ENCODE measurements at regions not wholly inside any gene's neighbourhood (a gene's known extent, or its start where the extent isn't known, plus 50 kb on each side); places are given as distances from the start of the nearest gene placed in this dataset.

GRCh38 chr2:146130290-146130689, 1610.4 kb upstream of the ZEB2 start:
- Histone ChIP-seq H3K9me3 (no peaks in the 10 kb centered on the region), H3K4me3 (no peak overlapping the region), H3K27ac (no peak overlapping the region), H3K36me3 (no peaks in the 10 kb centered on the region), H3K4me1 (no peaks in the 10 kb centered on the region), H3K27me3 (no peaks in the 10 kb centered on the region)
- TF ChIP-seq, protein P1, sequence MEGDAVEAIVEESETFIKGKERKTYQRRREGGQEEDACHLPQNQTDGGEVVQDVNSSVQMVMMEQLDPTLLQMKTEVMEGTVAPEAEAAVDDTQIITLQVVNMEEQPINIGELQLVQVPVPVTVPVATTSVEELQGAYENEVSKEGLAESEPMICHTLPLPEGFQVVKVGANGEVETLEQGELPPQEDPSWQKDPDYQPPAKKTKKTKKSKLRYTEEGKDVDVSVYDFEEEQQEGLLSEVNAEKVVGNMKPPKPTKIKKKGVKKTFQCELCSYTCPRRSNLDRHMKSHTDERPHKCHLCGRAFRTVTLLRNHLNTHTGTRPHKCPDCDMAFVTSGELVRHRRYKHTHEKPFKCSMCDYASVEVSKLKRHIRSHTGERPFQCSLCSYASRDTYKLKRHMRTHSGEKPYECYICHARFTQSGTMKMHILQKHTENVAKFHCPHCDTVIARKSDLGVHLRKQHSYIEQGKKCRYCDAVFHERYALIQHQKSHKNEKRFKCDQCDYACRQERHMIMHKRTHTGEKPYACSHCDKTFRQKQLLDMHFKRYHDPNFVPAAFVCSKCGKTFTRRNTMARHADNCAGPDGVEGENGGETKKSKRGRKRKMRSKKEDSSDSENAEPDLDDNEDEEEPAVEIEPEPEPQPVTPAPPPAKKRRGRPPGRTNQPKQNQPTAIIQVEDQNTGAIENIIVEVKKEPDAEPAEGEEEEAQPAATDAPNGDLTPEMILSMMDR (IDR thresholded peaks at IDR 0.05): no peak
- ATAC-seq: no peak
- intact Hi-C loops (cut with DNase I): no loop called here
- no peak for DNase-seq

- H3K36me3 ChIP-seq: no peaks in the 10 kb centered on the region
- H3K4me1 ChIP-seq: no peaks in the 10 kb centered on the region
- no peak overlapping the region for H3K4me3 ChIP-seq
- TF ChIP-seq, protein P1 (IDR thresholded peaks at IDR 0.05): no peak
- DNase-seq (no peak), ATAC-seq (no peak)
- H3K27me3 ChIP-seq: no peaks in the 10 kb centered on the region
- intact Hi-C loops (cut with DNase I): no loop called here
- H3K9me3 ChIP-seq: no peaks in the 10 kb centered on the region
- H3K27ac ChIP-seq: no peak overlapping the region
Observed at GRCh38 chr2:146129231-146129630, 1609.3 kb upstream of the ZEB2 start.

GRCh38 chr2:146128216-146128615, 1608.3 kb upstream of the ZEB2 start:
- no peak for ATAC-seq
- DNase-seq: no peak
- H3K4me3 ChIP-seq: no peak overlapping the region
- no peaks in the 10 kb centered on the region for H3K36me3 ChIP-seq
- no peak overlapping the region for H3K27ac ChIP-seq
- no peaks in the 10 kb centered on the region for H3K9me3 ChIP-seq
- no peaks in the 10 kb centered on the region for H3K4me1 ChIP-seq
- TF ChIP-seq, protein P1 (IDR thresholded peaks at IDR 0.05): no peak
- intact Hi-C loops (cut with DNase I): no loop called here
- no peaks in the 10 kb centered on the region for H3K27me3 ChIP-seq

GRCh38 chr2:146125551-146125950, 1605.6 kb upstream of the ZEB2 start:
- TF ChIP-seq, protein P1 (IDR thresholded peaks at IDR 0.05): no peak
- ATAC-seq: no peak
- H3K36me3 ChIP-seq: no peaks in the 10 kb centered on the region
- H3K27me3 ChIP-seq: no peaks in the 10 kb centered on the region
- no peaks in the 10 kb centered on the region for H3K4me1 ChIP-seq
- DNase-seq: no peak
- intact Hi-C loops (cut with DNase I): no loop called here
- H3K4me3 ChIP-seq: no peak overlapping the region
- H3K27ac ChIP-seq: no peak overlapping the region
- H3K9me3 ChIP-seq: no peaks in the 10 kb centered on the region

GRCh38 chr2:146124741-146125140, 1604.8 kb upstream of the ZEB2 start:
- TF ChIP-seq, protein P1 (IDR thresholded peaks at IDR 0.05): no peak
- intact Hi-C loops (cut with DNase I): no loop called here
- ATAC-seq (no peak), DNase-seq (no peak)
- H3K9me3 ChIP-seq: no peaks in the 10 kb centered on the region
- no peaks in the 10 kb centered on the region for H3K4me1 ChIP-seq
- H3K27me3 ChIP-seq: no peaks in the 10 kb centered on the region
- no peak overlapping the region for H3K27ac ChIP-seq
- no peaks in the 10 kb centered on the region for H3K36me3 ChIP-seq
- H3K4me3 ChIP-seq: no peak overlapping the region

- no peak overlapping the region for H3K27ac ChIP-seq
- ATAC-seq (no peak), DNase-seq (no peak)
- TF ChIP-seq, protein P1 (IDR thresholded peaks at IDR 0.05): no peak
- no peak overlapping the region for H3K4me3 ChIP-seq
- intact Hi-C loops (cut with DNase I): no loop called here
- no peaks in the 10 kb centered on the region for H3K27me3 ChIP-seq
- H3K4me1 ChIP-seq: no peaks in the 10 kb centered on the region
- H3K36me3 ChIP-seq: no peaks in the 10 kb centered on the region
- no peaks in the 10 kb centered on the region for H3K9me3 ChIP-seq
Observed at GRCh38 chr2:146123714-146124113, 1603.8 kb upstream of the ZEB2 start.
